ENCODE measurements at regions not wholly inside any gene's neighbourhood (a gene's known extent, or its start where the extent isn't known, plus 50 kb on each side); places are given as distances from the start of the nearest gene placed in this dataset.

- DNase-seq, result no peak
- in situ Hi-C loops (cut with HindIII; ENCODE audit: low pct_ligation_motif_present, low pct_unique_long_range_greater_than_20kb, low sequenced_read_pairs), result no loop called here
These were observed 68.8 kb upstream of the SPTBN1 start for GRCh38 chr2:54387059-54387991.

GRCh38 chr2:54388076-54388475 lies 68.1 kb upstream of the SPTBN1 start:
- DNase-seq, result no peak
- in situ Hi-C loops (cut with HindIII; ENCODE audit: low pct_ligation_motif_present, low pct_unique_long_range_greater_than_20kb, low sequenced_read_pairs), result no loop called here

- no peak for DNase-seq
- in situ Hi-C loops (cut with HindIII; ENCODE audit: low pct_ligation_motif_present, low pct_unique_long_range_greater_than_20kb, low sequenced_read_pairs), result no loop called here
These were observed 63.4 kb upstream of the SPTBN1 start for GRCh38 chr2:54392555-54393324.

- DNase-seq, result no peak
- in situ Hi-C loops (cut with HindIII; ENCODE audit: low pct_ligation_motif_present, low pct_unique_long_range_greater_than_20kb, low sequenced_read_pairs), result no loop called here
These were observed 61.7 kb upstream of the SPTBN1 start for GRCh38 chr2:54394392-54394791.

- in situ Hi-C loops (cut with HindIII; ENCODE audit: low pct_ligation_motif_present, low pct_unique_long_range_greater_than_20kb, low sequenced_read_pairs), result no loop called here
- no peak for DNase-seq
These were observed 60.0 kb upstream of the SPTBN1 start for GRCh38 chr2:54396107-54396506.

GRCh38 chr2:54396798-54397197 lies 59.3 kb upstream of the SPTBN1 start:
- DNase-seq, result no peak
- in situ Hi-C loops (cut with HindIII; ENCODE audit: low pct_ligation_motif_present, low pct_unique_long_range_greater_than_20kb, low sequenced_read_pairs), result no loop called here

- no peak for DNase-seq
- in situ Hi-C loops (cut with HindIII; ENCODE audit: low pct_ligation_motif_present, low pct_unique_long_range_greater_than_20kb, low sequenced_read_pairs), result no loop called here
These were observed 58.7 kb upstream of the SPTBN1 start for GRCh38 chr2:54397426-54397825.

GRCh38 chr2:54401554-54401953 lies 54.6 kb upstream of the SPTBN1 start:
- no peak for DNase-seq
- in situ Hi-C loops (cut with HindIII; ENCODE audit: low pct_ligation_motif_present, low pct_unique_long_range_greater_than_20kb, low sequenced_read_pairs), result no loop called here

GRCh38 chr2:54402350-54402749 lies 53.8 kb upstream of the SPTBN1 start:
- in situ Hi-C loops (cut with HindIII; ENCODE audit: low pct_ligation_motif_present, low pct_unique_long_range_greater_than_20kb, low sequenced_read_pairs), result no loop called here
- DNase-seq, result no peak

- no peak for DNase-seq
- in situ Hi-C loops (cut with HindIII; ENCODE audit: low pct_ligation_motif_present, low pct_unique_long_range_greater_than_20kb, low sequenced_read_pairs), result no loop called here
These were observed 52.5 kb upstream of the SPTBN1 start for GRCh38 chr2:54403512-54404238.

GRCh38 chr2:54404270-54404669 lies 51.9 kb upstream of the SPTBN1 start:
- DNase-seq, result no peak
- in situ Hi-C loops (cut with HindIII; ENCODE audit: low pct_ligation_motif_present, low pct_unique_long_range_greater_than_20kb, low sequenced_read_pairs), result no loop called here

GRCh38 chr2:54406031-54406430 lies 50.1 kb upstream of the SPTBN1 start:
- in situ Hi-C loops (cut with HindIII; ENCODE audit: low pct_ligation_motif_present, low pct_unique_long_range_greater_than_20kb, low sequenced_read_pairs), result no loop called here
- DNase-seq, result no peak
